HL-60/S4 treated with phorbol 12-myristate 13-acetate at 8.2 ng/mL for 4 days and 3 days (cell line): ENCODE measurements at regions not wholly inside any gene's neighbourhood (a gene's known extent, or its start where the extent isn't known, plus 50 kb on each side); places are given as distances from the start of the nearest gene placed in this dataset.

Experiments
- in situ Hi-C: fragments of 300-500 bp; cut with MboI; formaldehyde crosslinking; loops from 2 replicates; pipeline ENCODE4 v1.15.0; 2022; ENCODE audit warnings: low sequenced_read_pairs

DNA sequence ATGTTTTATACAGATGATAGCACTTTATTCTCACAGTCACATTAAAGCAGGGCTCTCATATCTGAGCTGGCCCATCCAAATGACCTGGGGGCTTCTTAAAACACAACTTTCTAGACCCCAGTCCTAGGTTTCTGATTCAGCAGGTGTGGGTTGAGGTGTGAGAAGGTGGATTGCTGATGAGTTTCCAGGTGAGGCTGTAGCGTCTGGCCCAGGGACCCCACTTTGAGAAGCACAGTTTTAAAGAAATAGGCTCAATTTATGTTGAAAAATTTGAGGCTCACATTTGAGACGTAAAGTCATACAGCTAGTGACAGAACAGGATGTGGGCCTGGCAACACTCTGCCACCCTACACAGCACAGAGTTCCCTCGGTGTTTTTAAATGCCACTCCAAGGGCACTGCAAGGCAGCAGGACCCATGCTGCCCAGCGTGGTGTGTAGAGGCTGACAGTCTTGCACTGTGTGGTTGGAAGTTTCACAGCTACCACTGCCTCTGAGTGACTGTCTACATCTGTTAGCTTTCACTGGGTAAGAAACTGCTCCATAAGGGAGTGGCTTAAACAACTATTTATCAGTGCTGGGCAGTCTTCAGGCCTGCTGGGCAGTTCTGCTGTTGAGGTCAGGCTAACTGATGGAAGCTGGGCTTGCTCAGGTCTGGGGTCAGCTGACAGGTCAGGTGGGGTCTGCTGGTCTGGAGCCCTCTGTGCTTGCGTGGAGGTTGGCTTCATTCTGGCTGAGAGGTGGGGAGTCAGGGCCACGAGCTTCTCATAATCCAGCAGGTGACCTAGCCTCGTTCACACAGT is 319.7 kb downstream of the CXCL12 start:
- in situ Hi-C loops, result no loop called here

DNA sequence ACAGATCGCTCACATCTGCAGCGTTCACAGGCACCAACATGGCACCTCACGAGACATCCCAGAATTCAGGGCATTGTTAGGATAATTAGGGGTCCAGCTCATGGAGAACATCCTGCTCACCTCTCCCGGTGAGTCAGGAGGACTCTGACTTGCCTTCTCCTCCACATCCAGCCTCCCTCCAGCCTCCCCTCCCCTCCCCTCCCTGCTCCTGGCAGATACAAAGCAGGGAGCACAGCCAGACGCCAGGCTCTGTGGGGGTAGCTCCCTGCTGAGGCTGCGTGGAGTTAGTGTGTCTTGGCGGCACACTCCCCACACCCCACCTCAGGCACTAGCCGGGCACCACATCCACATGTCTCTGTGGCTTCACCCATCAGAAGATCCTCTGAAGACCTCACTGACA is 320.6 kb downstream of the CXCL12 start:
- in situ Hi-C loops, result no loop called here

DNA sequence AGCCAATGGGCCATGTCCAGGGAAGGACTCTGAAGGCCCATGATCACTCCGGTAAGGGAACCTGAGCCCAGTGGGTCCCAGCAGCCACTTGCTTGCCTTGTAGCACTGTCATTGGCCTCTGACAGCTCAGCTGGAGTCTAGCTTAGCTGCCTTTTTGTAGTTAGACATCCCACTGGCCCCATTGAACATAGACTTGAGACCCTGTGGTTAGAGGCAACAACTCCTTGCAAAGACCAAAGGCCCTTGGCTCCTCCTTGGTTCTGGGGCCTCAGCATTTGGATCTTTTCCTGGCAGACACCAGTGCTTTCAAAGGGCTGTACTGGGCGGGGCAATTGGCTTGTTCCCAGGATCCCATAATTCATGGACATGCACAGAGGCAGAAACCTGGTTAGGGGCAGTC is 321.2 kb downstream of the CXCL12 start:
- in situ Hi-C loops, result no loop called here

GRCh38 chr10:44060719-44061118 is 324.2 kb downstream of the CXCL12 start:
- in situ Hi-C loops, result no loop called here

DNA sequence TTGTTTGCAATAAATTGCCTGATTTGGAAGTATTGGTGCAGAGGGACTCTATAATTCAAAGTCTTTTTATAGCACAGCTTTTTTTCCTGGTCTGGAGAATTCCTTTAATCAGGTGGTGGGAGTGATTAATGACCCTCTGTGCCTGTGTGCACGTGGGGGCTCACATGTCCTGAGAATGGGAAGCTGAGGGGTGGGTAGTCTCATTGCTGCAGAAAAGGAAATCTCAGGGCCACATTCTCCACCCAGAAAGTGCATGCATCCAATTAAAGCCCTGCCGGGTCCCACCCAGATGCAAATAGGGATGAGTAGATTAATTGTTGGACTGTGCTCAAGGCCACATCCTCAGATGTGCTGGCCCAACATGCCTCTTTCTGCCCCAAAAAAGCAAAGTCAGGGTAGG is 324.7 kb downstream of the CXCL12 start:
- in situ Hi-C loops, result no loop called here

DNA sequence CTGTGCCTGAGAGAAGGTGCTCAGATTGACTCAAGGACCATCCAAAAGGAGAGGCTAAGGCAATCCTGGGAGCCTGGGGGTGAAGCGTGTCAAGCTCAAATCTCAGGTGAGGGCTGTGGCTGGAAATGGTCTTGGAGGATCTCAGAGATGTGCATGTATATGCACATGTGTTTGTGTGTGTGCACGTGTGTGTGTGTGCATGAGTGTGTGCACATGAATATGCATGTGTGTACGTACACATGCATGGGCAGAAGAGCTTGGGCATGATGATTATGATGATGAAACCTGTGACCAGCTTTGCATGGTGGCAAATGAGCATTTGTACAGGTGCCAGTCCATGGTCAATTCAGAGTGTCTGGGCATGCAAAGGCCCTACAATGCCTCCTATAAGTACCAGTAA is 326.6 kb downstream of the CXCL12 start:
- in situ Hi-C loops, result no loop called here

DNA sequence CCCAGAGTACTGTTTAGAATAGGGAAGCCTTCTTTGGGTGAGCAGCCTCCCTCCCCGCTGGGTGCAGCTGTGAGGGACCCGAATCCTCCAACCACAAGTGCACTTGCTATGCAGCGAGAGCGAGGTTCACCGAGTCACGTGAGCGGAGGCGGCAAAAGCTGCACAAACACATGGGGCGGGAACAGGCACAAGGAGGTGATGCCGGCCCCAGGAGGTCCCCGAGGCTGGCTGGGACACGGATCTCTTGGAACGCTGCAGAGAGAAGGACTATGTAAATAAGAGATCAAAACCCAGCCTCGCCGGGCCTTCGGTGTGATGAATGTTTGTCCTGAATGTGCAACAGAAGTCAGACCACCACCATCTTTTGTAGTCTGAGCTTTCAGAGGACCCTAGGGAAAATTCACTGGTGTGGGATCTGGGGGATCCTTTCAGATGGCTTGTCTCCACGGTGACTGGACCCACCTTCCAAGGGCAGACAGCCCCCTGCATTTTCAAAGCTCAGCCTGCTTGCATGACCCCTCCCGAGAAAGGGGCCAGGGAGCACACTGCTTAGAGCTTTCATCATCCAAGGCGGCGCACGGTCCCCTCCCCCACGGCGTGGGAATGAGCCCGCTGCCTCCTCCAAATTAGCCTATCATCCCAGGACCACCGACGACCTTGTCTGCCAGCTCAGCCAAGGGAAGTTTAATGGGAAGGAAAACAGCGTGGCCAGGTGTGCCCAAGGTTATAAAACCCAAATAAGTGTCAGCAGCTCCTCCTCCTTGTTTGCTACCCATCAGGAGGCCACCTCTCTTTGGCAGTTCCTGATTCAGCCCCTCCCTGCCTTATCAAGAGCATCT is 327.7 kb downstream of the CXCL12 start:
- in situ Hi-C loops, result no loop called here

DNA sequence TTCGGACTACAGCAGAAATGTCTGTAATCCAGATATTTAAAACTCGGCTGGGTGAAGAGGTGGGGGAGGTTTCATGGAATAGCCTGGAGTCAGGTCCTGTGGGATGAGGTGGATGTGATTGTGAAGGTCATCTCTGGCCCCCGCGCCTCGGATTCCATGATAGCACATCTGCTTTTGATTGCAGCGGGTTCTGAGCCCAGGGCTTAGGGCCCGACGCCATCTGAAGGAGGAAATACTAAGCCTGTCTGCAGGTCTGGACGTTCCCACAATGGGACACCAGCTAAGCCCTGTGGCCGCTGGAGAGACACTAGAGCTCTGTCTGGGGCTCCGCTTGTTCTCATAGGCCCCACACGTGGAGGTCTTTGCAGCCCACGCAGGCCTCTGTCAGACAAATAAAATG is 328.7 kb downstream of the CXCL12 start:
- in situ Hi-C loops, result no loop called here

DNA sequence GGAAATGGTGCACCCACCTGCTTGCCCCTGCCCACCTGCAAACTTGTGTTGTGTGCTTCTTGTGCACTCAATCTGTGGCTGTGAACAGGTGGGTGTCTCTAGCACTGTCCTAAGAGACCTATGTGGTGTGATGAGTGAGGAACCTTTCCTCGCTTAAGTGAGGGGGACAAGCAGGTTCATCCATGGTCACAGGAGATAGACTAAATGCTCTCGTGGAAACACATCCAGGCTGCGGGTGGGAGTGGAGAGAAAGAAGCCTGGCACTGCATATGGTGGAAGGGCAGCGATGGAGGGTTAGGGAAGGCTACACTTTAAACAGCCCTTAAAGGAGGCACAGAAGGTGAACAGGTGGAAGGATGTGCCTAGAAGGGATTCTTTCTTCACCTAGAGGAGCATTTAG is 330.9 kb downstream of the CXCL12 start:
- in situ Hi-C loops, result no loop called here

GRCh38 chr10:44053391-44053790 is 331.5 kb downstream of the CXCL12 start:
- in situ Hi-C loops, result no loop called here

GRCh38 chr10:44051584-44052385 is 333.1 kb downstream of the CXCL12 start:
- in situ Hi-C loops, result no loop called here

- in situ Hi-C loops, result no loop called here
These were observed 333.8 kb downstream of the CXCL12 start for GRCh38 chr10:44051091-44051490.

GRCh38 chr10:44049301-44050015 is 335.4 kb downstream of the CXCL12 start:
- in situ Hi-C loops, result no loop called here

GRCh38 chr10:44047361-44047760 is 337.5 kb downstream of the CXCL12 start:
- in situ Hi-C loops, result no loop called here

GRCh38 chr10:44046605-44047004 is 338.3 kb downstream of the CXCL12 start:
- in situ Hi-C loops, result no loop called here

- in situ Hi-C loops, result no loop called here
These were observed 339.9 kb downstream of the CXCL12 start for GRCh38 chr10:44045020-44045419.

DNA sequence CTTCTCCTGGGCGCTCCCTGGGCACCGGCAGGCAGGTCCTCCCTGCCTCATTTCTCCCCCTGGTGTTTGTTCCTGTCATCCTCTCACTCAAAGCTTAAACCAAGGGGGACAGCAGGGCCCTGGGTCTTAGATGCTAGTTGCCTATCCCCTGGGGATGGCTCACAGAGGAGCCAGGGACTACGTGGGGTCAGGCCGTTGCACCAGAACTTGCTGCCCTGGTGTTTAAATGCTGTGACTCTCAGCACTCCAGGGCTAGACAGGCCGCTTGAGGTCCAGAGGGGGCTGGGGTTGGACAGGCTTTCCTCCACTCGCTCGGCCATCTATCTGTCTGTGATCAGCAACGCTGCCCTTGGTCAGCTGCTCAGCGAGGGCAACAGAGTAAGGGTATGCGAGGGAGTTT is 340.3 kb downstream of the CXCL12 start:
- in situ Hi-C loops, result no loop called here

GRCh38 chr10:44043646-44044375 is 341.1 kb downstream of the CXCL12 start:
- in situ Hi-C loops, result no loop called here

- in situ Hi-C loops, result no loop called here
These were observed 341.8 kb downstream of the CXCL12 start for GRCh38 chr10:44042926-44043602.
